Activated T-cell treated with anti-CD3 and anti-CD28 coated beads for 48 hours (primary cell): ENCODE measurements at regions not wholly inside any gene's neighbourhood (a gene's known extent, or its start where the extent isn't known, plus 50 kb on each side); places are given as distances from the start of the nearest gene placed in this dataset.

Experiments
- DNase-seq: peaks from one replicate; pipeline ENCODE4 v3.0.0-alpha.2; 2020; ENCODE audit warnings: low read depth

GRCh38 chr6:148212366-148212765 is 130.3 kb upstream of the SASH1 start:
- no peak for DNase-seq

- no peak for DNase-seq
These were observed 129.3 kb upstream of the SASH1 start for GRCh38 chr6:148213366-148213765.

GRCh38 chr6:148214667-148215066 is 128.0 kb upstream of the SASH1 start:
- DNase-seq, result no peak

- no peak for DNase-seq
These were observed 125.6 kb upstream of the SASH1 start for GRCh38 chr6:148217051-148217450.

GRCh38 chr6:148217921-148218320 is 124.7 kb upstream of the SASH1 start:
- no peak for DNase-seq

- DNase-seq, result no peak
These were observed 123.9 kb upstream of the SASH1 start for GRCh38 chr6:148218542-148219258.

- DNase-seq, result no peak
These were observed 121.2 kb upstream of the SASH1 start for GRCh38 chr6:148221196-148221979.

GRCh38 chr6:148222376-148222775 is 120.3 kb upstream of the SASH1 start:
- no peak for DNase-seq

- no peak for DNase-seq
These were observed 119.8 kb upstream of the SASH1 start for GRCh38 chr6:148222846-148223245.

GRCh38 chr6:148223424-148223842 is 119.2 kb upstream of the SASH1 start:
- DNase-seq, result no peak

GRCh38 chr6:148225871-148226270 is 116.8 kb upstream of the SASH1 start:
- DNase-seq, result no peak

GRCh38 chr6:148226284-148226683 is 116.4 kb upstream of the SASH1 start:
- no peak for DNase-seq

GRCh38 chr6:148231572-148231971 is 111.1 kb upstream of the SASH1 start:
- no peak for DNase-seq

GRCh38 chr6:148235446-148235845 is 107.2 kb upstream of the SASH1 start:
- no peak for DNase-seq

- DNase-seq, result no peak
These were observed 103.9 kb upstream of the SASH1 start for GRCh38 chr6:148238713-148239112.

- no peak for DNase-seq
These were observed 103.4 kb upstream of the SASH1 start for GRCh38 chr6:148239215-148239614.

GRCh38 chr6:148239801-148240460 is 102.7 kb upstream of the SASH1 start:
- no peak for DNase-seq

- no peak for DNase-seq
These were observed 102.2 kb upstream of the SASH1 start for GRCh38 chr6:148240461-148240840.

GRCh38 chr6:148240861-148241477 is 101.7 kb upstream of the SASH1 start:
- no peak for DNase-seq

- DNase-seq, result no peak
These were observed 100.5 kb upstream of the SASH1 start for GRCh38 chr6:148242180-148242579.

GRCh38 chr6:148244217-148244935 is 98.3 kb upstream of the SASH1 start:
- DNase-seq, result no peak
